ENCODE measurements at regions not wholly inside any gene's neighbourhood (a gene's known extent, or its start where the extent isn't known, plus 50 kb on each side); places are given as distances from the start of the nearest gene placed in this dataset.

GRCh38 chr1:164256456-164256855, 302.5 kb upstream of the PBX1 start:
- DNase-seq (ENCODE audit: low read depth): peak; percentile 2
- no peak overlapping the region for H3K4me3 ChIP-seq (ENCODE audit: low read depth, low read length)
- no peak for TF ChIP-seq CTCF (IDR thresholded peaks at IDR 0.05; ENCODE audit: control insufficient read depth, extremely low read depth, insufficient read depth)

GRCh38 chr1:164261691-164262240, 297.2 kb upstream of the PBX1 start:
- TF ChIP-seq CTCF (IDR thresholded peaks at IDR 0.05; ENCODE audit: control insufficient read depth, extremely low read depth, insufficient read depth): no peak
- H3K4me3 ChIP-seq (ENCODE audit: low read depth, low read length): no peak overlapping the region
- no peak for DNase-seq (ENCODE audit: low read depth)

GRCh38 chr1:164263540-164263939, 295.4 kb upstream of the PBX1 start:
- no peak overlapping the region for H3K4me3 ChIP-seq (ENCODE audit: low read depth, low read length)
- TF ChIP-seq CTCF (IDR thresholded peaks at IDR 0.05; ENCODE audit: control insufficient read depth, extremely low read depth, insufficient read depth): no peak

GRCh38 chr1:164265232-164265631, 293.8 kb upstream of the PBX1 start:
- DNase-seq (ENCODE audit: low read depth): no peak
- H3K4me3 ChIP-seq (ENCODE audit: low read depth, low read length): no peak overlapping the region
- TF ChIP-seq CTCF (IDR thresholded peaks at IDR 0.05; ENCODE audit: control insufficient read depth, extremely low read depth, insufficient read depth): no peak

More at GRCh38 chr1:164263540-164263939, 295.4 kb upstream of the PBX1 start:
- DNase-seq (ENCODE audit: low read depth): no peak

- no peak for TF ChIP-seq CTCF (IDR thresholded peaks at IDR 0.05; ENCODE audit: control insufficient read depth, extremely low read depth, insufficient read depth)
- no peak for DNase-seq (ENCODE audit: low read depth)
- no peak overlapping the region for H3K4me3 ChIP-seq (ENCODE audit: low read depth, low read length)
Measured at GRCh38 chr1:164272156-164272555, 286.8 kb upstream of the PBX1 start.

GRCh38 chr1:164296172-164296571, 262.8 kb upstream of the PBX1 start:
- no peak for TF ChIP-seq CTCF (IDR thresholded peaks at IDR 0.05; ENCODE audit: control insufficient read depth, extremely low read depth, insufficient read depth)
- DNase-seq (ENCODE audit: low read depth): no peak
- H3K4me3 ChIP-seq (ENCODE audit: low read depth, low read length): no peak overlapping the region

- no peak for TF ChIP-seq CTCF (IDR thresholded peaks at IDR 0.05; ENCODE audit: control insufficient read depth, extremely low read depth, insufficient read depth)
- H3K4me3 ChIP-seq (ENCODE audit: low read depth, low read length): no peak overlapping the region
- DNase-seq (ENCODE audit: low read depth): no peak
Measured at GRCh38 chr1:164308101-164308500, 250.9 kb upstream of the PBX1 start.
